HepG2 (cell line): ENCODE measurements at regions not wholly inside any gene's neighbourhood (a gene's known extent, or its start where the extent isn't known, plus 50 kb on each side); places are given as distances from the start of the nearest gene placed in this dataset.

Experiments used
- ATAC-seq: fragments of 200-7000 bp; cut with Tn5 transposase; 3 replicates; pipeline ENCODE4 v1.9.1; 2020; ENCODE audit warnings: mild to moderate bottlenecking, moderate library complexity
- BruUV-seq: library from RNA; stranded (reverse); fragments of 400-500 nt; replicated peaks from 2 replicates; lab custom pipeline; 2021; lab: Mats Ljungman, UMichigan
- CTCF ChIA-PET: fragments of 300-600 bp; formaldehyde crosslinking; extraction: SDS; loops from one replicate; lab custom pipeline; 2021; ENCODE audit warnings: low total read pairs, inconsistent platforms, low intra/inter-chr PET ratio; lab: Yijun Ruan, JAX
- POLR2A ChIA-PET: fragments of 350-600 bp; sonication (Branson Sonifier 250); formaldehyde crosslinking; loops from one replicate; lab custom pipeline; 2020; ENCODE audit warnings: antibody characterized with exemption, inconsistent platforms; lab: Yijun Ruan, JAX
- DNase-seq: peaks from one replicate; pipeline ENCODE4 v3.0.0-alpha.2; 2015; ENCODE audit warnings: low spot score
- FAIRE-seq: peaks from 3 replicates; lab custom pipeline; 2011; peaks lifted over from hg19 to GRCh38; lab: Jason Lieb, UNC
- H2AFZ ChIP-seq: one replicate; pipeline ENCODE4 v1.6.1; 2011; ENCODE audit warnings: low read length, inconsistent platforms
- H3K27ac ChIP-seq: fragments of 300-600 bp; 3 replicates; pipeline ENCODE4 v1.8.0; 2011; ENCODE audit warnings: mixed run types, mild to moderate bottlenecking, mixed read lengths, low read length, inconsistent platforms; ENCODE audit not compliant: insufficient read depth; ENCODE audit errors: extremely low read length
- H3K27me3 ChIP-seq, 2 experiments: fragments of 200-600 bp in 1 of 2; 2 replicates in 1 of 2; 3 replicates in 1 of 2; pipeline versions ENCODE4 v1.6.0 to v1.8.0; 2011; ENCODE audit warnings: low read length in 2 of 2, mild to moderate bottlenecking in 2 of 2, moderate library complexity in 2 of 2, inconsistent platforms in 1 of 2; ENCODE audit not compliant: insufficient read depth in 2 of 2, control insufficient read depth in 1 of 2
- H3K36me3 ChIP-seq, 2 experiments: fragments of 200-600 bp in 1 of 2; replicated peaks in 1 of 2; 2 replicates in 1 of 2; 3 replicates in 1 of 2; pipeline versions ENCODE4 v1.5.1 to v1.8.0; 2011; ENCODE audit warnings: low read length in 2 of 2, inconsistent platforms in 1 of 2; ENCODE audit not compliant: insufficient read depth in 2 of 2, control insufficient read depth in 1 of 2
- H3K4me1 ChIP-seq: 2 replicates; pipeline ENCODE4 v1.5.1; 2012; ENCODE audit warnings: low read length, inconsistent platforms; ENCODE audit not compliant: insufficient read depth
- H3K4me2 ChIP-seq: 2 replicates; pipeline ENCODE4 v1.6.0; 2011; ENCODE audit warnings: low read depth, low read length, inconsistent platforms
- H3K4me3 ChIP-seq, 3 experiments: fragments of 200-600 bp in 1 of 3; sonication (generic), shearing (Covaris generic) in 1 of 3; replicated peaks in 1 of 3; 2 replicates each; pipeline ENCODE4 v1.5.1; 2011 to 2016; ENCODE audit warnings: low read length in 3 of 3, inconsistent platforms in 2 of 3, low read depth in 2 of 3, mild to moderate bottlenecking in 2 of 3, control low read depth in 1 of 3, mixed read lengths in 1 of 3; ENCODE audit not compliant: insufficient read depth in 1 of 3
- H3K79me2 ChIP-seq: one replicate; pipeline ENCODE4 v1.6.1; 2011; ENCODE audit warnings: low read length, inconsistent platforms; ENCODE audit not compliant: insufficient read depth
- H3K9ac ChIP-seq: 2 replicates; pipeline ENCODE4 v1.6.0; 2011; ENCODE audit warnings: mild to moderate bottlenecking, low read depth, low read length, inconsistent platforms; ENCODE audit not compliant: insufficient read depth
- H3K9me3 ChIP-seq: 2 replicates; pipeline ENCODE4 v1.5.1; 2012; ENCODE audit warnings: mild to moderate bottlenecking, low read length
- H4K20me1 ChIP-seq: 2 replicates; pipeline ENCODE4 v1.6.0; 2011; ENCODE audit warnings: inconsistent platforms, mild to moderate bottlenecking, low read length, moderate library complexity; ENCODE audit not compliant: insufficient read depth
- AHR ChIP-seq: IDR thresholded peaks from 2 replicates; pipeline ENCODE4 v1.6.1; 2018; ENCODE audit warnings: missing genetic modification reagents, missing compliant biosample characterization
- ELF3 ChIP-seq: IDR thresholded peaks from 2 replicates; pipeline ENCODE4 v1.6.1; 2016; ENCODE audit warnings: missing genetic modification reagents, missing compliant biosample characterization
- FOXK1 ChIP-seq: sonication (generic); formaldehyde crosslinking; IDR thresholded peaks from 2 replicates; pipeline ENCODE4 v1.4.0; 2020; ENCODE audit warnings: low read depth, missing genetic modification reagents, borderline replicate concordance
- HOXD1 ChIP-seq: sonication (generic); formaldehyde crosslinking; IDR thresholded peaks from 2 replicates; pipeline ENCODE4 v1.5.0; 2020; ENCODE audit warnings: missing genetic modification reagents
- MAFF ChIP-seq: IDR thresholded peaks from 2 replicates; pipeline ENCODE4 v1.6.1; 2011; ENCODE audit warnings: low read depth, low read length, improper control_type of control experiment
- PTBP1 ChIP-seq: fragments of 200-400 bp; formaldehyde crosslinking; IDR thresholded peaks from 2 replicates; pipeline ENCODE4 v1.6.1; 2018; ENCODE audit warnings: low read length, low read depth; ENCODE audit not compliant: poor library complexity, severe bottlenecking
- SATB2 ChIP-seq: sonication (generic); formaldehyde crosslinking; IDR thresholded peaks from 2 replicates; pipeline ENCODE4 v1.5.0; 2020; ENCODE audit warnings: missing genetic modification reagents
- SMARCE1 ChIP-seq: fragments of 450-650 bp; IDR thresholded peaks from 2 replicates; pipeline ENCODE4 v1.6.1; 2017; ENCODE audit warnings: borderline replicate concordance
- TCF7 ChIP-seq: sonication (generic); IDR thresholded peaks from 2 replicates; pipeline ENCODE4 v1.6.1; 2016; ENCODE audit warnings: antibody characterized with exemption, low read depth
- TRIM24 ChIP-seq: sonication (generic); formaldehyde crosslinking; IDR thresholded peaks from 2 replicates; pipeline ENCODE4 v1.8.0; 2022; ENCODE audit warnings: mild to moderate bottlenecking, missing genetic modification reagents
- ZBTB21 ChIP-seq: sonication (generic); formaldehyde crosslinking; IDR thresholded peaks from 2 replicates; pipeline ENCODE4 v1.4.0; 2020; ENCODE audit warnings: missing genetic modification reagents
- ZNF333 ChIP-seq: sonication (generic); formaldehyde crosslinking; IDR thresholded peaks from 2 replicates; pipeline ENCODE4 v1.4.0; 2020; ENCODE audit warnings: mild to moderate bottlenecking, missing genetic modification reagents, borderline replicate concordance
- ZNF75D ChIP-seq: sonication (generic); formaldehyde crosslinking; IDR thresholded peaks from 2 replicates; pipeline ENCODE4 v1.8.1; 2023; ENCODE audit warnings: missing genetic modification reagents, mild to moderate bottlenecking, borderline replicate concordance
- ZNF879 ChIP-seq: sonication (generic); formaldehyde crosslinking; IDR thresholded peaks from 2 replicates; pipeline ENCODE4 v1.8.1; 2023; ENCODE audit warnings: missing genetic modification reagents
- ZSCAN30 ChIP-seq: sonication (generic); formaldehyde crosslinking; IDR thresholded peaks from 2 replicates; pipeline ENCODE4 v1.5.0; 2020; ENCODE audit warnings: mild to moderate bottlenecking, missing genetic modification reagents
- WGBS: methylation state at CpG from one replicate; pipeline ENCODE4 v1.1.6; 2017; ENCODE audit warnings: low lambda C conversion rate; 5-methylcytosine and 5-hydroxymethylcytosine counted together
- in situ Hi-C: cut with HindIII; loops from 2 replicates; pipeline ENCODE4 v1.10.0; 2017; ENCODE audit warnings: low pct_unique_long_range_greater_than_20kb; ENCODE audit not compliant: extremely low pct_ligation_motif_present
- intact Hi-C: fragments of 100-400 bp; cut with micrococcal nuclease; formaldehyde crosslinking; loops from one replicate; pipeline ENCODE4 v1.10.0; 2022; ENCODE audit not compliant: unreplicated experiment
- TF ChIP-seq, protein P1 (sequence below): sonication (generic); formaldehyde crosslinking; IDR thresholded peaks from 2 replicates; pipeline ENCODE4 v1.4.0; 2020; ENCODE audit warnings: missing genetic modification reagents, low read depth, mild to moderate bottlenecking, borderline replicate concordance
- TF ChIP-seq, protein P2 (sequence below): sonication (generic); formaldehyde crosslinking; IDR thresholded peaks from 2 replicates; pipeline ENCODE4 v1.4.0; 2020; ENCODE audit warnings: mild to moderate bottlenecking, missing genetic modification reagents
- TF ChIP-seq, protein P3 (sequence below): sonication (generic); formaldehyde crosslinking; IDR thresholded peaks from 2 replicates; pipeline ENCODE4 v1.4.0; 2020; ENCODE audit warnings: mild to moderate bottlenecking, missing genetic modification reagents
- TF ChIP-seq, protein P4 (sequence below), 2 experiments: IDR thresholded peaks; 2 replicates each; pipeline ENCODE4 v1.6.1; 2011 to 2012; ENCODE audit warnings: low read length in 2 of 2, borderline replicate concordance in 1 of 2, low read depth in 1 of 2, mild to moderate bottlenecking in 1 of 2, moderate library complexity in 1 of 2

DNA sequence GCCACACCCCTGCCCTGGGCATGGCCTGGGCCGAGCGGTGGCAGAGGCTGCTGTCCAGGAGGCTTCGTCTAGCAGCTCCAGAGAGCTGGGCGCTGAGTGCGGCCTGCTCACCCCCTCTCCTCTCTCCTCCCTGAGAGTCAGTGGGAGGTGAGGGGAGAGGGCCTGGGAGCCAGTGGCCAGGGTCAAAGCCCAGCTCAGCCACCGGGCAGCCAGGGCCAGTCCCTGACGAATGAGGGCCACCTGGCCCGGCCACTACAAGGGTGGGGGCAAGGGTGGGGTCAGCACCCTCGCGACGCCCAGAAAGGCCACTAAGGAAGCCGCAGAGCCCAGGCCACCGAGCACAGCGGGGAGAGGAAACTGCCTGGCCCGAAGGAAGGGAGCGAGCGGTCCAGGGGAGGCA is 131.7 kb downstream of the FAM53A start (continued):
- no peak for TF ChIP-seq HOXD1
- TF ChIP-seq, protein P1, sequence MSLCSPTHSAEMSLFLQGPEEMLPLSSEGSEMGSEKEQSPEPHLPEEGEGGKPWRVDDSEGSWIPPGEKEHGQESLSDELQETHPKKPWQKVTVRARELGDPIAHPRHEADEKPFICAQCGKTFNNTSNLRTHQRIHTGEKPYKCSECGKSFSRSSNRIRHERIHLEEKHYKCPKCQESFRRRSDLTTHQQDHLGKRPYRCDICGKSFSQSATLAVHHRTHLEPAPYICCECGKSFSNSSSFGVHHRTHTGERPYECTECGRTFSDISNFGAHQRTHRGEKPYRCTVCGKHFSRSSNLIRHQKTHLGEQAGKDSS (CRISPR knock-in tag), result no peak
- TF ChIP-seq, all 625 proteins: peak for 0

DNA sequence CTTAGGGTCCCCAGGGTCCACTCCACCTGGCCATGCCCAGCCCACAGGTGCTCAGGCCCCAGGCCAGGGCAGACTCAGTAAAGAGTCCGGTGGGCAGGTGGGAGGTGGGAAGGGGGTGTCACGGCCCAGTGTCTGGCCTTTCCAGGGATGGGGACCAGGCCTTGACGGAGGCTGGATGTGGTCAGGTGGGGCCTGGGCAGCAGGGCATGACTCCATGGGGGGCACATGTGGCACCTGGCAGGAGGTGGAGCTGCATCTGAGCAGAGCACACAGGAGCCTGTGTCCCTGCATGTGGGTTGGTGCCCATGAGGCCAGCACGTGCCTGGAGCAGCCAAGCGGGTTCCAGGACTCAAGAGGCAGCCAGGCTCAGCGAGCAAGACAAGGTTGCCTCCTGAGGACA is 132.9 kb downstream of the FAM53A start:
- Histone ChIP-seq H3K27ac (no peak overlapping the region), H3K9ac (no peak overlapping the region), H4K20me1 (no peaks in the 10 kb centered on the region), H3K9me3 (no peaks in the 10 kb centered on the region), H3K4me2 (no peak overlapping the region), H3K27me3 (peaks cover 12 to 63% of the 10 kb centered on the region in 2 experiments; a peak in 4 of 5 replicates), H3K79me2 (no peaks in the 10 kb centered on the region), H3K36me3 (no peaks in the 10 kb centered on the region), H3K4me3 (no peak overlapping the region), H3K4me1 (no peaks in the 10 kb centered on the region), H2AFZ (no peak overlapping the region)
- intact Hi-C loops, result no loop called here
- POLR2A ChIA-PET, result no interaction called here
- WGBS, result 20% methylated on average over 1 of the region's 6 CpGs
- CTCF ChIA-PET, result no interaction called here
- BruUV-seq, result no TSS peak
- in situ Hi-C loops, result no loop called here
- no peak for DNase-seq
- FAIRE-seq, result no peak
- no peak for ATAC-seq
- TF ChIP-seq ZNF75D (CRISPR knock-in tag) (no peak), FOXK1 (no peak), PTBP1 (no peak), ELF3 (CRISPR knock-in tag) (no peak), SMARCE1 (no peak), TCF7 (no peak), MAFF (no peak), ZNF879 (CRISPR knock-in tag) (no peak), ZNF333 (CRISPR knock-in tag) (no peak), SATB2 (CRISPR knock-in tag) (no peak), TRIM24 (CRISPR knock-in tag) (no peak), ZBTB21 (no peak), ZSCAN30 (CRISPR knock-in tag) (no peak), AHR (CRISPR knock-in tag) (no peak)
- TF ChIP-seq, protein P2, sequence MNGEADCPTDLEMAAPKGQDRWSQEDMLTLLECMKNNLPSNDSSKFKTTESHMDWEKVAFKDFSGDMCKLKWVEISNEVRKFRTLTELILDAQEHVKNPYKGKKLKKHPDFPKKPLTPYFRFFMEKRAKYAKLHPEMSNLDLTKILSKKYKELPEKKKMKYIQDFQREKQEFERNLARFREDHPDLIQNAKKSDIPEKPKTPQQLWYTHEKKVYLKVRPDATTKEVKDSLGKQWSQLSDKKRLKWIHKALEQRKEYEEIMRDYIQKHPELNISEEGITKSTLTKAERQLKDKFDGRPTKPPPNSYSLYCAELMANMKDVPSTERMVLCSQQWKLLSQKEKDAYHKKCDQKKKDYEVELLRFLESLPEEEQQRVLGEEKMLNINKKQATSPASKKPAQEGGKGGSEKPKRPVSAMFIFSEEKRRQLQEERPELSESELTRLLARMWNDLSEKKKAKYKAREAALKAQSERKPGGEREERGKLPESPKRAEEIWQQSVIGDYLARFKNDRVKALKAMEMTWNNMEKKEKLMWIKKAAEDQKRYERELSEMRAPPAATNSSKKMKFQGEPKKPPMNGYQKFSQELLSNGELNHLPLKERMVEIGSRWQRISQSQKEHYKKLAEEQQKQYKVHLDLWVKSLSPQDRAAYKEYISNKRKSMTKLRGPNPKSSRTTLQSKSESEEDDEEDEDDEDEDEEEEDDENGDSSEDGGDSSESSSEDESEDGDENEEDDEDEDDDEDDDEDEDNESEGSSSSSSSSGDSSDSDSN (CRISPR knock-in tag), result no peak
- TF ChIP-seq, protein P3, sequence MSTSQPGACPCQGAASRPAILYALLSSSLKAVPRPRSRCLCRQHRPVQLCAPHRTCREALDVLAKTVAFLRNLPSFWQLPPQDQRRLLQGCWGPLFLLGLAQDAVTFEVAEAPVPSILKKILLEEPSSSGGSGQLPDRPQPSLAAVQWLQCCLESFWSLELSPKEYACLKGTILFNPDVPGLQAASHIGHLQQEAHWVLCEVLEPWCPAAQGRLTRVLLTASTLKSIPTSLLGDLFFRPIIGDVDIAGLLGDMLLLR (CRISPR knock-in tag), result no peak
- TF ChIP-seq, protein P4, sequence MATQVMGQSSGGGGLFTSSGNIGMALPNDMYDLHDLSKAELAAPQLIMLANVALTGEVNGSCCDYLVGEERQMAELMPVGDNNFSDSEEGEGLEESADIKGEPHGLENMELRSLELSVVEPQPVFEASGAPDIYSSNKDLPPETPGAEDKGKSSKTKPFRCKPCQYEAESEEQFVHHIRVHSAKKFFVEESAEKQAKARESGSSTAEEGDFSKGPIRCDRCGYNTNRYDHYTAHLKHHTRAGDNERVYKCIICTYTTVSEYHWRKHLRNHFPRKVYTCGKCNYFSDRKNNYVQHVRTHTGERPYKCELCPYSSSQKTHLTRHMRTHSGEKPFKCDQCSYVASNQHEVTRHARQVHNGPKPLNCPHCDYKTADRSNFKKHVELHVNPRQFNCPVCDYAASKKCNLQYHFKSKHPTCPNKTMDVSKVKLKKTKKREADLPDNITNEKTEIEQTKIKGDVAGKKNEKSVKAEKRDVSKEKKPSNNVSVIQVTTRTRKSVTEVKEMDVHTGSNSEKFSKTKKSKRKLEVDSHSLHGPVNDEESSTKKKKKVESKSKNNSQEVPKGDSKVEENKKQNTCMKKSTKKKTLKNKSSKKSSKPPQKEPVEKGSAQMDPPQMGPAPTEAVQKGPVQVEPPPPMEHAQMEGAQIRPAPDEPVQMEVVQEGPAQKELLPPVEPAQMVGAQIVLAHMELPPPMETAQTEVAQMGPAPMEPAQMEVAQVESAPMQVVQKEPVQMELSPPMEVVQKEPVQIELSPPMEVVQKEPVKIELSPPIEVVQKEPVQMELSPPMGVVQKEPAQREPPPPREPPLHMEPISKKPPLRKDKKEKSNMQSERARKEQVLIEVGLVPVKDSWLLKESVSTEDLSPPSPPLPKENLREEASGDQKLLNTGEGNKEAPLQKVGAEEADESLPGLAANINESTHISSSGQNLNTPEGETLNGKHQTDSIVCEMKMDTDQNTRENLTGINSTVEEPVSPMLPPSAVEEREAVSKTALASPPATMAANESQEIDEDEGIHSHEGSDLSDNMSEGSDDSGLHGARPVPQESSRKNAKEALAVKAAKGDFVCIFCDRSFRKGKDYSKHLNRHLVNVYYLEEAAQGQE (IDR thresholded peaks at IDR 0.05; ENCODE audit: borderline replicate concordance in 1 of 2, low read depth in 1 of 2, low read length in 2 of 2), result no peak
